ENCODE measurements at regions not wholly inside any gene's neighbourhood (a gene's known extent, or its start where the extent isn't known, plus 50 kb on each side); places are given as distances from the start of the nearest gene placed in this dataset.

DNA sequence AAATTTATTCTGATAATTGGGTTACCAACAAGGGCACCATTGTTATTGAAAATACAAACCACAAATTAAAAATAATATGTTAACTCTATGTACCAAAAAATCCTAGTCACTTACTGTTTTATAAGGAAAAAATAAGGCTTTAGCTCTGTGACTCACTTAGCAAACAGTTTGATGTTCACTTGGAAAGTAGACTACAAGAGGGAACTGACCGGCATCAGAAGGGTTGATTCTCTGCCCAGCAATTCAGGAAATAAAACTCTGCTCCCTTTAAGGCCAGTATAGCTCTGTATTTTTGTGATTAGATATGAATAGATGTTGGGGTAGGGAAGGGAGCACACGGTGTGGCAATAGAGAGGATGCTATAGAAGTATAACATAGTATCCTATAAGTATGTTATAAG lies 671.3 kb downstream of the LRRC70 start:
- in situ Hi-C loops (cut with MboI; ENCODE audit: low pct_ligation_motif_present in 1 of 4, low pct_unique_long_range_greater_than_20kb in 1 of 4, low sequenced_read_pairs in 3 of 4): no loop called here
- intact Hi-C loops (cut with DNase I; ENCODE audit: low total_unique reads): no loop called here
- no peak for DNase-seq
- no peak overlapping the region for H3K4me3 ChIP-seq
- no peaks in the 10 kb centered on the region for H3K36me3 ChIP-seq
- 78 to 89% methylated on average over 2 of the region's 2 CpGs for WGBS, 2 donors (ENCODE audit: low coverage in 1 of 2)
- no peaks in the 10 kb centered on the region for H3K4me1 ChIP-seq
- H3K27ac ChIP-seq: no peak overlapping the region
- no peak for TF ChIP-seq EP300 (IDR thresholded peaks at IDR 0.05; ENCODE audit: low read depth)
- H3K9me3 ChIP-seq: no peaks in the 10 kb centered on the region
- no peaks in the 10 kb centered on the region for H3K27me3 ChIP-seq

GRCh38 chr5:63247651-63248050 lies 669.0 kb downstream of the LRRC70 start:
- Histone ChIP-seq H3K36me3 (no peaks in the 10 kb centered on the region), H3K9me3 (no peaks in the 10 kb centered on the region), H3K4me1 (no peaks in the 10 kb centered on the region), H3K27me3 (no peaks in the 10 kb centered on the region), H3K27ac (no peak overlapping the region), H3K4me3 (no peak overlapping the region)
- 33 to 46% methylated on average over 1 of the region's 1 CpG for WGBS, 2 donors (ENCODE audit: low coverage in 1 of 2)
- in situ Hi-C loops (cut with MboI; ENCODE audit: low pct_ligation_motif_present in 1 of 4, low pct_unique_long_range_greater_than_20kb in 1 of 4, low sequenced_read_pairs in 3 of 4): no loop called here
- intact Hi-C loops (cut with DNase I; ENCODE audit: low total_unique reads): no loop called here
- DNase-seq: no peak
- TF ChIP-seq POLR2AphosphoS5 (IDR thresholded peaks at IDR 0.05): no peak
- TF ChIP-seq EP300 (IDR thresholded peaks at IDR 0.05; ENCODE audit: low read depth): no peak
- TF ChIP-seq POLR2A (IDR thresholded peaks at IDR 0.05): no peak
- TF ChIP-seq, protein P1, sequence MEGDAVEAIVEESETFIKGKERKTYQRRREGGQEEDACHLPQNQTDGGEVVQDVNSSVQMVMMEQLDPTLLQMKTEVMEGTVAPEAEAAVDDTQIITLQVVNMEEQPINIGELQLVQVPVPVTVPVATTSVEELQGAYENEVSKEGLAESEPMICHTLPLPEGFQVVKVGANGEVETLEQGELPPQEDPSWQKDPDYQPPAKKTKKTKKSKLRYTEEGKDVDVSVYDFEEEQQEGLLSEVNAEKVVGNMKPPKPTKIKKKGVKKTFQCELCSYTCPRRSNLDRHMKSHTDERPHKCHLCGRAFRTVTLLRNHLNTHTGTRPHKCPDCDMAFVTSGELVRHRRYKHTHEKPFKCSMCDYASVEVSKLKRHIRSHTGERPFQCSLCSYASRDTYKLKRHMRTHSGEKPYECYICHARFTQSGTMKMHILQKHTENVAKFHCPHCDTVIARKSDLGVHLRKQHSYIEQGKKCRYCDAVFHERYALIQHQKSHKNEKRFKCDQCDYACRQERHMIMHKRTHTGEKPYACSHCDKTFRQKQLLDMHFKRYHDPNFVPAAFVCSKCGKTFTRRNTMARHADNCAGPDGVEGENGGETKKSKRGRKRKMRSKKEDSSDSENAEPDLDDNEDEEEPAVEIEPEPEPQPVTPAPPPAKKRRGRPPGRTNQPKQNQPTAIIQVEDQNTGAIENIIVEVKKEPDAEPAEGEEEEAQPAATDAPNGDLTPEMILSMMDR (IDR thresholded peaks at IDR 0.05): no peak

DNA sequence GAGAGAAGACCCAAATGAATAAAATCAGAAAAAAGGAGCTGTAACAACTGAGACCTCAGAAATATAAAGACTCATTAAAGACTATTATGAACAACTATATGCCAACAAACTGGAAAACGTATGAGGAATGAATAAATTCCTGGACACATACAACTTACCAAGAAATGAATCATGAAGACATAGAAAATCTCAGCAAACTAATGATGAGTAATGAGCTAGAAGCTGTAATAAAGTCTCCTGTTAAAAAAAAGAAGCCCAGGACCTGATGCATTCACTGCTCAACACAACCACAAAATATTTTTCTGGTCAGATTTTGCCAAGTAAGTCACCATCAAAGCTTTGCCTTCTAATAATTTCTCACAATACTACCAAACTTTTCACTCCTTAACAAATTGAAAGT lies 666.7 kb downstream of the LRRC70 start:
- 54 to 60% methylated on average over 1 of the region's 1 CpG for WGBS, 2 donors (ENCODE audit: low coverage in 1 of 2)
- in situ Hi-C loops (cut with MboI; ENCODE audit: low pct_ligation_motif_present in 1 of 4, low pct_unique_long_range_greater_than_20kb in 1 of 4, low sequenced_read_pairs in 3 of 4) (no loop called here), intact Hi-C loops (cut with DNase I; ENCODE audit: low total_unique reads) (no loop called here)
- Histone ChIP-seq H3K27ac (no peak overlapping the region), H3K27me3 (no peaks in the 10 kb centered on the region), H3K36me3 (no peaks in the 10 kb centered on the region), H3K4me1 (no peaks in the 10 kb centered on the region), H3K9me3 (no peaks in the 10 kb centered on the region), H3K4me3 (no peak overlapping the region)
- TF ChIP-seq EP300 (IDR thresholded peaks at IDR 0.05; ENCODE audit: low read depth) (no peak), POLR2AphosphoS5 (IDR thresholded peaks at IDR 0.05) (no peak), POLR2A (IDR thresholded peaks at IDR 0.05) (no peak)
- TF ChIP-seq, protein P1 (IDR thresholded peaks at IDR 0.05): no peak
- DNase-seq: no peak

- in situ Hi-C loops (cut with MboI; ENCODE audit: low pct_ligation_motif_present in 1 of 4, low pct_unique_long_range_greater_than_20kb in 1 of 4, low sequenced_read_pairs in 3 of 4): no loop called here
These were observed 661.6 kb downstream of the LRRC70 start for GRCh38 chr5:63240063-63240755.

More at GRCh38 chr5:63240063-63240755, 661.6 kb downstream of the LRRC70 start:
- DNase-seq: no peak
- TF ChIP-seq POLR2A (IDR thresholded peaks at IDR 0.05) (no peak), POLR2AphosphoS5 (IDR thresholded peaks at IDR 0.05) (no peak), EP300 (IDR thresholded peaks at IDR 0.05; ENCODE audit: low read depth) (no peak)
- TF ChIP-seq, protein P1 (IDR thresholded peaks at IDR 0.05): no peak
- intact Hi-C loops (cut with DNase I; ENCODE audit: low total_unique reads): no loop called here
- Histone ChIP-seq H3K36me3 (no peaks in the 10 kb centered on the region), H3K27me3 (no peaks in the 10 kb centered on the region), H3K27ac (no peak overlapping the region), H3K9me3 (no peaks in the 10 kb centered on the region), H3K4me1 (no peaks in the 10 kb centered on the region), H3K4me3 (no peak overlapping the region)
- WGBS, 2 donors (ENCODE audit: low coverage in 1 of 2): 71 to 72% methylated on average over 7 to 8 of the region's 8 CpGs

Measured in transverse colon (tissue), 4 donors.